ENCODE measurements at regions not wholly inside any gene's neighbourhood (a gene's known extent, or its start where the extent isn't known, plus 50 kb on each side); places are given as distances from the start of the nearest gene placed in this dataset.

DNA sequence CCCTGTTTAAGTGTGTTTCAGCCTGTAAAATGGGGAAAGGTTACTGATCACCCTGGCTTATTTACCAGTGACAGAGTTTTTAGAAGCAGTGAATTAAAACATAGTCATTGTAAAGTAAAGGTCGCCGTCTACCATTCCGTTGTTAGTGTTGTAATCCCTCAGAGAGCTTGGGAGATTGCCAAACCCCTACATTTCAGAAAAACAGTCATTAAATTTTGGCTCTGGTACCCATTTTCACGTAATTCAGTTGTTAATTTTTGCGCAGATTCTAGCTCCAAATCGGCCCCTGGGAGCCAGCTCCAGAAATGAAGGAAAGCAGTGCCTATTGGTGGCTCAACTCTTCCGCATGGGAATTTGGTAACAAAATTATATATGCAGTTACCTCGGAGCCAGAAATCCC is 127.7 kb upstream of the AJAP1 start:
- DNase-seq (ENCODE audit: low spot score), result no peak
- ATAC-seq, result no peak
- intact Hi-C loops (cut with DNase I), result no loop called here

DNA sequence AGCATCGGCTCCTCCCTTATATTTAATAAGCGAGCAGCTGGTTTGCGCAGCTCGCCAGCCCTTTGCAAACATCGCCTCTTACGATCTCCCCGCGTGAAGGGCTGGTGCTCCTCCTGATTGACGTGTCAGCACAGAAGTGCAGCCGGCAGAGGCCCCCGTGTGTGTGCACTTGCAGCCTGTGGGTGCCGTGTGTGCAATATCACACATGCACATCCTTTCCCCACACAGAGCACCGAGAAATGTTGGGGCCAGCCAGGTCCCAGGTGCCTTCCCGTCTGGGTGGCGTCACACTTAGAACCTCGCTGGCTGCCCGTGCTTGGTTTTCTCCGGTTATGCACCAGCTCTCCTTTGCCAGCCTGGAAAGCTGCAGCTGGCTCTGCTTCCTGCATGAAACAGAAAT is 126.6 kb upstream of the AJAP1 start:
- intact Hi-C loops (cut with DNase I), result no loop called here
- no peak for DNase-seq (ENCODE audit: low spot score)
- no peak for ATAC-seq

DNA sequence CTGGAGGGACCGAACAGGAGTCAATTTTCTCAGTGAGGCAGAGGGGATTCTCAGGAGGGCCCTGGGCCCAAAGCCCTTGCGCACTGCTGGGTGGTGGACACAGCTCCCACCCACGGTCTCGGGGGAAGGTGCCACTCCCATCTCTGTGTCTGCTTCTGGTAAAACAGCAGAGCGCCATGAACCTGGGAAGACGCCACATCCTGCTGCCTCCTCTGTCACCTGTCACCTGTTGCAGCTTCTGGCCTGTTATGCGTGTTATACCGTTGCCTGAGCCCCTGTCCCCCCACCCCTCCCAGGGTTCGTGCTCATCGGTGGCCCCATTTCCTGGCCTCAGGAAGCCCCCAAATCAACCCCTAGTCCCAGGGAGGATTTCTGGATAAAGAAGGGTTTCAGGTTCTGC is 125.8 kb upstream of the AJAP1 start:
- no peak for DNase-seq (ENCODE audit: low spot score)
- no peak for ATAC-seq
- intact Hi-C loops (cut with DNase I), result no loop called here

- DNase-seq (ENCODE audit: low spot score), result no peak
- intact Hi-C loops (cut with DNase I), result no loop called here
- ATAC-seq, result no peak
These were observed 124.8 kb upstream of the AJAP1 start for GRCh38 chr1:4529446-4530165.

DNA sequence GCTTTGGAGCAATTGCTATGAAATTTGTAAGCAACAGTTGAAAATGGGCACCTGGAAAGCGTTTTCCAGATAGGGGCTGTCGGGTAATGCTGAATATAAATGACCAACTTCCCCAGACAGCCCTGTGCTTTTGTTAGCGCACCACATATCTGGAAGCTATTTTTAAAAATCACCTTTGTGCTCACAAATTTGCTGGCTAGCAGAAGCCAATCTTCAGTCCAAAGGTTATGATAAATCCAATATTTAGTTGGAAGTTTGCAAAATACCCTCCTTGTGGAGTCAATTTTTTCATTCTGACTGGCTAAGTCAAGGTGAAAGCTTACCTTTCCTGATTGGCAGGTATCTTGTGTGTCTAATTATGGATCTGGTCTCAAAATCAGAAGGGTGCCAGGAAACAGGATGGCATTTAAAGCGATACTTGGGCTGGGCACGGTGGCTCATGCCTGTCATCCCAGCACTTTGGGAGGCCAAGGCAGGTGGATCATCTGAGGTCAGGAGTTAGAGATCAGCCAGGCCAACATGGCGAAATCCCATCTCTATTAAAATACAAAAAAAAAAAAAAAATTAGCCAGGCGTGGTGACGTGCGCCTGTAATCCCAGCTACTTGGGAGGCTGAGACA is 124.1 kb upstream of the AJAP1 start:
- intact Hi-C loops (cut with DNase I), result no loop called here
- no peak for ATAC-seq
- no peak for DNase-seq (ENCODE audit: low spot score)

DNA sequence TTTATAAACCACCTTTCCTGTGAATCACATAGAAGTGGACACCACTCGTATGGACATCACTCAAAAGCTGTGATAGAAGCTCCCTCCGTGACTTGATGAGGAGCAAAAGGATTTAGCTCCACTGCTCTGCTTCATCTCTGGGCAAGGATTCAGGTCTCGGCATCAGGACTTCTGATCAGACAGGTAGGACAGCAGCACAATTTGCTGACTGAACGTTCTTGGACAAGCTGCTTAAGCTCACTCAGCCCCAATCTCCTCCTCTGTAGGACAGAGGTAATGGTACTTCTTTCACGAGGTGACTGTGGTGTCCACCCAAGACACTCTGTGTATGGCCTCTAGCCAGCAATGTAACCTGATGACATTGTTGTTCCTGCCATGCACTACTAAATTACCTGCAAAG is 122.6 kb upstream of the AJAP1 start:
- ATAC-seq (no peak), DNase-seq (ENCODE audit: low spot score) (no peak)
- intact Hi-C loops (cut with DNase I), result no loop called here

DNA sequence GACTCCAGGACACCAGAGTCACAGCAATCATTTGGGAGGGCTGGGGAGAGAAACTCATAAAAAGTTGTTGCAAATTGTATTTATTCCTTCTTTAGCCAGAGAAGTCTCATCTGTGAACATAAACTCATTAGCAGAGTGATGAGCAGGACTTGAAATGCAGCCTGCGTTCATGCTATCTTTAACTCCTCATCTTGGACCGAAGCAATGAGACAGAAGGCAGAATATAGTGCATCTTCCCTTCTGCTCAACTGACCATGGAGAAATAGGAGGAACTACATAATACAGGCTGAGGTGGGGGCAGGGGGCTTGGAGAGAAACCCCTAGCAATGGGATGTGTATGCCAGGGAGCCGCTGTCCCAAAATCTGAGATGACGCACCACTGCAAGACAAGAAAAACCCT is 121.8 kb upstream of the AJAP1 start:
- intact Hi-C loops (cut with DNase I), result no loop called here
- DNase-seq (ENCODE audit: low spot score) (no peak), ATAC-seq (no peak)

DNA sequence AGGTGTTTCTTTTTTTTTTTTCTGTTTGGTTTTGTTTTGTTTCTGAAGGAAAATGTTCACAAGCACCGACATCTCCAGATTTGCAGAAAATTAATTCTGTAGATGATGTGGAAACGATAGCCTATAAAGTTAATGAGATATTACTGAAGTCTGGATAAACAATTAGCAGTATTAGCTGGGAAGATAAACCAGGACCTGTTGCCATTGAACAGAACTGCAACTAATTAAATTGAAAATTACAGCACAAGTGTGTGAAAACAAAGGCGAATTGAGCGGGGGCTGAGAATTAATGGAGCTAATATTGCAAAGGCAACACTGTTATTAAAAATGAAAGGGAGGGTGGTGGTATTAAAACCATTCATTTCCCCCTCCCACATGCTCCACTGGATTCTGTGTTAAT is 107.5 kb upstream of the AJAP1 start:
- intact Hi-C loops (cut with DNase I), result no loop called here
- DNase-seq (ENCODE audit: low spot score) (no peak), ATAC-seq (no peak)

DNA sequence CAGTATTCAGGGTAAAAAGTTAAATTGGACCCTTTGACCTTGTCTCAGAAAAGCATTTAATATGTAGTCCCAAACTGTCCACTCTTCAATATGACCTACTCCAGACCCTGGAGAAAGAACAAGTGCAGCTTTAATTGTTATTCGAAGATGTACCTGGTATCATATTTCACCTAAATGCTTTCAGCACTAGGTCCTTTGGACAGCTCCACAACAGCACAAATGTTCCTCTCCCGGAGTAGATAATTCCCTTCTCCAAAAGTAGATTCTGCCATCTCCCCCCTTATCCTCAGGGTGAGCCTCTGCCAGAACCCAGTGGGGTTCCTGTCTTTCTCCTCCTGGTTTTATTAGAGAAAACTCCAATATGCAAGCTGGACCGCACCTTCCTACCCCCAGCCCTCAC is 104.5 kb upstream of the AJAP1 start:
- DNase-seq (ENCODE audit: low spot score) (no peak), ATAC-seq (no peak)
- intact Hi-C loops (cut with DNase I), result no loop called here

DNA sequence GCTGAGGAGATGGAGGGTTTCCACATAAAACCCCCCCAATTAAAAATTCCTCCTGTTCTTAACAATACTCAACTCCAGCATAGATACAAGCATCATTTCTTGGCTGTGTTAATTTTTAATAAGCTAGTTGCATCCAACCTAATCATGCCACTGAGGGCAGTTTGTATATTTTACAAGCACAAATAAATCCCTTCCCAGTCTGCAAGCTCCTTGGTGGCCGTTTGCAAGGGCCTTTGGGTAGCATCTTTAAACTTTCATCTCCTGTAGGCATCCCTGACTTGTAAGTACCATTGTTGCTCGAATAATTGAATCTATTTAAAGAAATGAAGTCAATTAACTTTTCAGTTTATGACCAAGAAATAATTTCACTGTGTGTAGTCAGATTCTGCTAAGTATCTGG is 103.5 kb upstream of the AJAP1 start:
- intact Hi-C loops (cut with DNase I), result no loop called here
- no peak for DNase-seq (ENCODE audit: low spot score)
- ATAC-seq, result no peak

DNA sequence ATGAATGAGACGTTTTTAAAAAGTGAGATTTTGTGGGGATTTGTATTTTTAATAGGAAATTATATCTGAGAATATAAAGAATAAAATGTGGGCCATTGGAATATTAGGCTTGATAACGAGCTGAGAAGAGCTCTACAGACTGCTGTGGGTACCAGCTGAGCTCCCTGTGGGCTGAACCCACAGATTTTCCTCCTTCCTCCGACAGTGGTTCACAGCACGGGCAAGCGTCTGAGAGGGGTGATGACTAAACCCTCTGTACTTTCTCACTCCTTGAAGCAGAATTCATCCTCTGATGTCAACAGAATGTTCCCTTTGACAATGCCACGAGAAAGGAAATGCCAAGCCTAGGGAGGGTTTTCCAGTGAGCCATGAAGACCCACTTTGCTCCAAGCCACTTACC is 102.7 kb upstream of the AJAP1 start:
- intact Hi-C loops (cut with DNase I), result no loop called here
- ATAC-seq (no peak), DNase-seq (ENCODE audit: low spot score) (no peak)

DNA sequence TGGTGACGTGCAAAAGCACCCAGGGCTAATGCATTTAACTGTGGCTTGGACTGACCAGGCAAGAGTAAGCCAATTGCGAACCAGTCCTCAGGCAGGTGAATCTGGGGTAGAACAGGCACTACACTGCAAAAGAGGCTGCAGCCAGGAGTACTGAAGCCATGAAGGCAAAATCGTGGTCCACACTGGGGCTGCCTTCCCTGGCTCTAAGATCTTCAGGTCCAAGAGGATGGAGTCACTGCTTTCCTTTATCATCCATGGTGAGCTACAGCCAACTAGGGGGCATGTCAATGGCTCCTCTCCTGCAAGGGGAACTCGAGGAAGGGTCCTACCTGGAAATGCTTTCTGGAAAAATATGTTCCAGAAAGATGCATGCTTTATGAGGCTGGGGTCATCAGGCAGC is 100.6 kb upstream of the AJAP1 start:
- no peak for ATAC-seq
- intact Hi-C loops (cut with DNase I), result no loop called here

GRCh38 chr1:4554271-4554865 is 100.0 kb upstream of the AJAP1 start:
- no peak for ATAC-seq
- DNase-seq (ENCODE audit: low spot score), result no peak
- intact Hi-C loops (cut with DNase I), result no loop called here

More for the DNA sequence above, 100.6 kb upstream of the AJAP1 start:
- DNase-seq (ENCODE audit: low spot score), result no peak

- intact Hi-C loops (cut with DNase I), result no loop called here
- ATAC-seq, result no peak
- DNase-seq (ENCODE audit: low spot score), result no peak
These were observed 96.5 kb upstream of the AJAP1 start for GRCh38 chr1:4557949-4558348.

DNA sequence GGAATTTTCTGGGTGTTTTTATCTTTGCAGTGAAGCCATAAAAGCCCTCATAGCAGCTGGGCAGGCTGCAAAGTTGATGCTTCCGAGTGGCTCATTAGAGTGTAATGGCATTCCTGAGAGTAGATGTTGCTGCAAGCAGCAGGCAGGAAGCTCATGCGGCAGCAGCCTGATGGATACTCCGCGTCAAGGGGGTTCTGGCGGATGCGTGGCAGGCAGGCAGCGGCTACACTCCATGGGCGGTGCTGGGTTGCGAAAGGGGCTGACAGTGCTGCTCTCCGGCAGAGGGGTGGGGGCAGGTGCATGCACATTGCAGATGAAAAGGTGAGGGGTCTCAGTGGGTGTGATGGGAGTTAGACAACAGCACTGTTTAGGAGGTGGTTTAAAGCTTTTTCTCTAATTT is 93.2 kb upstream of the AJAP1 start:
- ATAC-seq, result no peak
- no peak for DNase-seq (ENCODE audit: low spot score)
- intact Hi-C loops (cut with DNase I), result no loop called here

- ATAC-seq, result no peak
- intact Hi-C loops (cut with DNase I), result no loop called here
- no peak for DNase-seq (ENCODE audit: low spot score)
These were observed 92.1 kb upstream of the AJAP1 start for GRCh38 chr1:4562321-4562720.

DNA sequence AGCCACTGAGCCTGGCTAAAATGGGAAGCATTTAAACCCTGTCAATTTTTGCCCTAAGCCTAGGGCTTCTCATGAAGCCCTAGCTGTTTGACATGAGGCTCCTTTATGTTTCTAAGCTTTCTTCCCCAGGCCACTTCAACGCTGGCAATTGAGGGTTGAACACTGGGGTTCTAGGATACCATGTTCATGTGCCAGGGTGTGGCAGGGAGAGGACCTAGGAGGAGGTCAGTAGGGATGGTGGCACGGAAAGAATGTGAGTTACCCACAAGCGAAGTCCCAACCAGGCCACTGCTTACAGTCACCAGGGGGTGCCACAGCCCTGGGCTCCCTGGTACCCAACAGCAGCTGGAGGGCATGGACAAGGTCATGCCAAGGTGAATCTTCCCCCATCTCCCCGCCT is 90.8 kb upstream of the AJAP1 start:
- ATAC-seq, result no peak
- intact Hi-C loops (cut with DNase I), result no loop called here
- no peak for DNase-seq (ENCODE audit: low spot score)

- intact Hi-C loops (cut with DNase I), result no loop called here
- no peak for ATAC-seq
- no peak for DNase-seq (ENCODE audit: low spot score)
These were observed 90.4 kb upstream of the AJAP1 start for GRCh38 chr1:4564051-4564450.

- DNase-seq (ENCODE audit: low spot score) (no peak), ATAC-seq (no peak)
- intact Hi-C loops (cut with DNase I), result no loop called here
These were observed 89.2 kb upstream of the AJAP1 start for GRCh38 chr1:4565166-4565565.

DNA sequence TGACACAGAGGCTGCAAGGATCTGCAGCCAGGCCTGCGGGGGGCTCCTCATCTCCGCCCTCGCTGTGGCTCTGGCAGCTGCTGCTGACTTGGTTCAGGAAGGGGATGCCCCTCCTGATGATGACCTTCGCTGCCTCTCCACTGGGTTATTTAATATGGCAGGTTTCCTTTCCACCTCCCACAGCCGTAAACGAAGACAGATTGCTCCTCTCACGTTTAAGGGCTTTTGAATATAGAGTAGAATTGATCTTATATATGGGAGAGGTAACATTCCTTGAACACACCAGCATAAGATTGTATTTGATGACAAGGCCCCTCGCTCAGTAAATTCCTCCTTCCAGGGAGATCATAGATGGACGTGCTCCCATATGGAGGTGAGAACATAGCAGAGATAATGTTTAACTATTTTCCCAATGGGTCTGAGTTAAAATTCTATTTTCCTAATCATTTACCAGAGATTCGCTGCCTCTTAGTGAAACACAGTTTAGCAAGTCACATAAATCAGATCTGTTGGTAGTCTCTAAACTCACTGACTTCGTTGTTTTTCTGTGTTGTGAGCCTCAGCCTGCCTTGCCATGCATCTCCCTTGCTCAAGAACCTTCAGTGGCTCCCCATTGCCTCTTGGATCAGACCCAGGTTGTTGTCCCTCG is 88.5 kb upstream of the AJAP1 start:
- ATAC-seq (no peak), DNase-seq (ENCODE audit: low spot score) (no peak)
- intact Hi-C loops (cut with DNase I), result no loop called here

Data from sciatic nerve (tissue), 2 donors.